Astrocyte (in vitro differentiated cells and primary cell): ENCODE measurements at regions not wholly inside any gene's neighbourhood (a gene's known extent, or its start where the extent isn't known, plus 50 kb on each side); places are given as distances from the start of the nearest gene placed in this dataset.

Source experiments
- DNase-seq: peaks from one replicate; pipeline ENCODE4 v3.0.0-alpha.2; 2010; ENCODE audit warnings: low read depth
- FAIRE-seq: peaks from 2 replicates; lab custom pipeline; 2011; peaks lifted over from hg19 to GRCh38; lab: Jason Lieb, UNC
- H2AFZ ChIP-seq: 2 replicates; pipeline ENCODE4 v1.6.0; 2012; ENCODE audit warnings: low read depth, low read length, inconsistent platforms
- H3K27ac ChIP-seq: 2 replicates; pipeline ENCODE4 v1.5.1; 2011; ENCODE audit warnings: low read depth, low read length, inconsistent platforms
- H3K27me3 ChIP-seq: 2 replicates; pipeline ENCODE4 v1.6.0; 2011; ENCODE audit warnings: low read length, inconsistent platforms; ENCODE audit not compliant: insufficient read depth
- H3K36me3 ChIP-seq: 2 replicates; pipeline ENCODE4 v1.5.1; 2011; ENCODE audit warnings: low read length, inconsistent platforms; ENCODE audit not compliant: insufficient read depth
- H3K4me1 ChIP-seq: 2 replicates; pipeline ENCODE4 v1.5.1; 2011; ENCODE audit warnings: low read length, inconsistent platforms; ENCODE audit not compliant: insufficient read depth
- H3K4me2 ChIP-seq: 2 replicates; pipeline ENCODE4 v1.6.0; 2012; ENCODE audit warnings: low read length, inconsistent platforms
- H3K4me3 ChIP-seq: 2 replicates; pipeline ENCODE4 v1.5.1; 2011; ENCODE audit warnings: low read depth, mild to moderate bottlenecking, low read length, inconsistent platforms; ENCODE audit not compliant: insufficient read depth
- H3K79me2 ChIP-seq: 2 replicates; pipeline ENCODE4 v1.6.0; 2012; ENCODE audit warnings: mild to moderate bottlenecking, low read length, inconsistent platforms; ENCODE audit not compliant: insufficient read depth
- H3K9ac ChIP-seq: 2 replicates; pipeline ENCODE4 v1.6.0; 2012; ENCODE audit warnings: mild to moderate bottlenecking, low read length, inconsistent platforms
- H3K9me3 ChIP-seq: 2 replicates; pipeline ENCODE4 v1.5.1; 2012; ENCODE audit warnings: low read depth, mild to moderate bottlenecking, low read length, inconsistent platforms; ENCODE audit not compliant: insufficient read depth
- H4K20me1 ChIP-seq: 2 replicates; pipeline ENCODE4 v1.6.0; 2012; ENCODE audit warnings: low read length, inconsistent platforms; ENCODE audit not compliant: insufficient read depth
- H3K27ac Mint-ChIP-seq: one replicate; pipeline ENCODE4 v1.8.0; 2021; ENCODE audit warnings: mild to moderate bottlenecking, mixed read lengths; ENCODE audit not compliant: unreplicated experiment
- H3K27me3 Mint-ChIP-seq: one replicate; pipeline ENCODE4 v1.8.0; 2021; ENCODE audit warnings: low read depth, mixed read lengths; ENCODE audit not compliant: unreplicated experiment
- H3K36me3 Mint-ChIP-seq: one replicate; pipeline ENCODE4 v1.8.0; 2021; ENCODE audit warnings: low read depth, mixed read lengths; ENCODE audit not compliant: unreplicated experiment
- H3K4me1 Mint-ChIP-seq: one replicate; pipeline ENCODE4 v1.8.0; 2021; ENCODE audit warnings: low read depth, mixed read lengths; ENCODE audit not compliant: unreplicated experiment
- H3K4me3 Mint-ChIP-seq: one replicate; pipeline ENCODE4 v1.8.0; 2021; ENCODE audit warnings: mild to moderate bottlenecking, moderate library complexity, mixed read lengths; ENCODE audit not compliant: unreplicated experiment
- H3K9me3 Mint-ChIP-seq: one replicate; pipeline ENCODE4 v1.8.0; 2021; ENCODE audit warnings: mild to moderate bottlenecking, mixed read lengths; ENCODE audit not compliant: unreplicated experiment
- CTCF ChIP-seq: IDR thresholded peaks from 2 replicates; pipeline ENCODE4 v1.5.1; 2011; ENCODE audit warnings: low read depth, mild to moderate bottlenecking, inconsistent platforms, low read length, moderate library complexity; ENCODE audit not compliant: insufficient read depth
- EZH2 ChIP-seq: IDR thresholded peaks from 2 replicates; pipeline ENCODE4 v1.6.1; 2012; ENCODE audit warnings: mild to moderate bottlenecking, low read length, inconsistent platforms; ENCODE audit not compliant: insufficient read depth

DNA sequence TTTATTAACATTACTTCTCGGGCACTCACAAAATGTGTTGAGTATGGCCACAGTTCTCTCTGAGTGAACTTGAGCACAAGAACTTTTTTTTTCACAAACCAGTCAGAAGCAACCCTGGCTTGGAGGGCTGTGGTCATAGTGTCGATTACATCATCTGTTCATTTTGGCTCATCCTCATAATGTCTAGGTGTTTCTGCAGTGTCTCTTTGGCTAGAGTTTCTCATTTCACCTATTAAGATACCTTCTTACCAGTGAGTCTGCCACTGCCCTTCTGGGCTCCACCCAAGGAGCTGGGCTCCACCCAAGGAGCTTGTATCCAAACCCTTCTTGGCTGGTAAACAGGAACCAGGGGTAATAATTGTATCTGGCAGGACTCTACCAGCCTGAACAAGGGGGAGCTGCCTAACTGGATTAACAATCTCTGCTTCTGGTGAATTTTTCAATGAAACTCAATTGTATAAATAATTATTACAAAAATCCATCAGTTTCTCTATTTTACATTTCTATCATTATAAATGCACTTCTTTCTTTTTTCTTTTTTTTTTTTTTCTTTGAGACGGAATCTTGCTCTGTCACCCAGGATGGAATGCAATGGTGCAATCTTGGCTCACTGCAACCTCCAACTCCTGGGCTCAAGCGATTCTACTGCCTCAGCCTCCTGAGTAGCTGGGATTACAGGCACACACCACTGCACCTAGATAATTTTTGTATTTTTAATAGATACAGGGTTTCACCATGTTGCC lies 667.7 kb upstream of the SLIT2 start:
- H3K4me3 ChIP-seq: no peak overlapping the region
- no peak overlapping the region for H2AFZ ChIP-seq
- Mint-ChIP-seq H3K27me3 (no peaks in the 10 kb centered on the region), H3K4me1 (no peaks in the 10 kb centered on the region), H3K27ac (no peak overlapping the region), H3K9me3 (no peaks in the 10 kb centered on the region), H3K36me3 (no peaks in the 10 kb centered on the region), H3K4me3 (no peak overlapping the region)
- H3K9ac ChIP-seq: no peak overlapping the region
- TF ChIP-seq EZH2: no peak
- no peak for TF ChIP-seq CTCF
- FAIRE-seq: no peak
- no peaks in the 10 kb centered on the region for H3K36me3 ChIP-seq
- DNase-seq: peak; percentile 31
- no peaks in the 10 kb centered on the region for H3K9me3 ChIP-seq
- H3K4me1 ChIP-seq: no peaks in the 10 kb centered on the region
- no peaks in the 10 kb centered on the region for H3K79me2 ChIP-seq
- H4K20me1 ChIP-seq: no peaks in the 10 kb centered on the region
- no peak overlapping the region for H3K27ac ChIP-seq
- H3K4me2 ChIP-seq: no peak overlapping the region
- no peaks in the 10 kb centered on the region for H3K27me3 ChIP-seq

GRCh38 chr4:19580095-19580494 lies 671.6 kb upstream of the SLIT2 start:
- H3K4me3 ChIP-seq: no peak overlapping the region
- no peaks in the 10 kb centered on the region for H3K4me1 ChIP-seq
- H3K9me3 Mint-ChIP-seq: no peaks in the 10 kb centered on the region
- no peaks in the 10 kb centered on the region for H3K79me2 ChIP-seq
- TF ChIP-seq EZH2: no peak
- TF ChIP-seq CTCF: no peak
- FAIRE-seq (no peak), DNase-seq (peak; percentile 57)
- no peaks in the 10 kb centered on the region for H3K27me3 Mint-ChIP-seq
- H3K36me3 Mint-ChIP-seq: no peaks in the 10 kb centered on the region
- H4K20me1 ChIP-seq: no peaks in the 10 kb centered on the region
- no peaks in the 10 kb centered on the region for H3K9me3 ChIP-seq
- no peaks in the 10 kb centered on the region for H3K36me3 ChIP-seq
- no peak overlapping the region for H3K27ac ChIP-seq
- H3K9ac ChIP-seq: no peak overlapping the region
- H3K4me1 Mint-ChIP-seq: no peaks in the 10 kb centered on the region
- H3K27ac Mint-ChIP-seq: no peak overlapping the region
- H2AFZ ChIP-seq: no peak overlapping the region
- H3K4me3 Mint-ChIP-seq: no peak overlapping the region
- H3K27me3 ChIP-seq: no peaks in the 10 kb centered on the region
- no peak overlapping the region for H3K4me2 ChIP-seq

GRCh38 chr4:19579608-19580007 lies 672.1 kb upstream of the SLIT2 start:
- Histone ChIP-seq H4K20me1 (no peaks in the 10 kb centered on the region), H3K9ac (no peak overlapping the region), H2AFZ (no peak overlapping the region), H3K27ac (no peak overlapping the region), H3K27me3 (no peaks in the 10 kb centered on the region), H3K4me1 (no peaks in the 10 kb centered on the region), H3K9me3 (no peaks in the 10 kb centered on the region), H3K4me2 (no peak overlapping the region), H3K79me2 (no peaks in the 10 kb centered on the region), H3K36me3 (no peaks in the 10 kb centered on the region), H3K4me3 (no peak overlapping the region)
- DNase-seq (no peak), FAIRE-seq (no peak)
- TF ChIP-seq CTCF: no peak
- no peak for TF ChIP-seq EZH2
- no peaks in the 10 kb centered on the region for H3K27me3 Mint-ChIP-seq
- no peaks in the 10 kb centered on the region for H3K9me3 Mint-ChIP-seq
- H3K4me1 Mint-ChIP-seq: no peaks in the 10 kb centered on the region
- no peaks in the 10 kb centered on the region for H3K36me3 Mint-ChIP-seq
- no peak overlapping the region for H3K27ac Mint-ChIP-seq
- no peak overlapping the region for H3K4me3 Mint-ChIP-seq
